PC-9 (cell line): ENCODE measurements at regions not wholly inside any gene's neighbourhood (a gene's known extent, or its start where the extent isn't known, plus 50 kb on each side); places are given as distances from the start of the nearest gene placed in this dataset.

ENCODE experiments used
- BruUV-seq: library from RNA; stranded (reverse); fragments of 400-500 nt; replicated peaks from 2 replicates; lab custom pipeline; 2021; lab: Mats Ljungman, UMichigan
- CTCF ChIA-PET: fragments of 300-600 bp; sonication (Branson Sonifier 250); formaldehyde crosslinking; loops from one replicate; lab custom pipeline; 2022; ENCODE audit warnings: antibody characterized with exemption; lab: Charles Lee
- POLR2A ChIA-PET: fragments of 300-600 bp; sonication (Branson Sonifier 250); formaldehyde crosslinking; loops from one replicate; lab custom pipeline; 2022; ENCODE audit warnings: antibody characterized with exemption; ENCODE audit not compliant: unreplicated experiment; lab: Charles Lee
- DNase-seq, 2 experiments: peaks; one replicate each; pipeline versions ENCODE4 v3.0.0 to v3.0.0-alpha.2; 2015 to 2022; ENCODE audit warnings: mixed read lengths in 1 of 2
- H2AFZ ChIP-seq: fragments of 200-600 bp; sonication (generic); 2 replicates; pipeline ENCODE4 v1.8.1; 2017; ENCODE audit warnings: antibody characterized with exemption
- H3F3A ChIP-seq: fragments of 200-600 bp; sonication (generic); 2 replicates; pipeline ENCODE4 v1.8.1; 2017; ENCODE audit warnings: antibody characterized with exemption, mild to moderate bottlenecking, low read depth; ENCODE audit not compliant: insufficient read depth
- H3K27ac ChIP-seq: fragments of 200-600 bp; sonication (generic); 2 replicates; pipeline ENCODE4 v1.6.1; 2016; ENCODE audit warnings: mixed run types
- H3K27me3 ChIP-seq: fragments of 200-600 bp; sonication (generic); 2 replicates; pipeline ENCODE4 v1.6.1; 2016; ENCODE audit warnings: low read depth, mixed run types; ENCODE audit not compliant: insufficient read depth
- H3K36me3 ChIP-seq: fragments of 200-600 bp; sonication (generic); 2 replicates; pipeline ENCODE4 v1.6.1; 2016; ENCODE audit warnings: low read depth, mixed run types
- H3K4me1 ChIP-seq: fragments of 200-600 bp; sonication (generic); replicated peaks from 2 replicates; pipeline ENCODE4 v1.6.1; 2016; ENCODE audit warnings: mixed run types; ENCODE audit not compliant: insufficient read depth
- H3K4me2 ChIP-seq: fragments of 200-600 bp; sonication (generic); 2 replicates; pipeline ENCODE4 v1.6.1; 2017; ENCODE audit warnings: mixed run types
- H3K4me3 ChIP-seq: fragments of 200-600 bp; sonication (generic); 2 replicates; pipeline ENCODE4 v1.6.1; 2016; ENCODE audit warnings: mixed run types
- H3K79me2 ChIP-seq: fragments of 200-600 bp; sonication (generic); 2 replicates; pipeline ENCODE4 v1.6.1; 2017; ENCODE audit warnings: low read depth, mixed run types
- H3K9me2 ChIP-seq: fragments of 200-600 bp; sonication (generic); 2 replicates; pipeline ENCODE4 v1.8.1; 2017; ENCODE audit warnings: mild to moderate bottlenecking; ENCODE audit not compliant: insufficient read depth
- H3K9me3 ChIP-seq: fragments of 200-600 bp; sonication (generic); 2 replicates; pipeline ENCODE4 v1.8.1; 2016; ENCODE audit warnings: low read depth; ENCODE audit not compliant: insufficient read depth
- H4K20me1 ChIP-seq: fragments of 200-600 bp; sonication (generic); 2 replicates; pipeline ENCODE4 v1.8.1; 2017; ENCODE audit not compliant: insufficient read depth
- CTCF ChIP-seq: fragments of 200-600 bp; sonication (generic); conservative IDR thresholded peaks from 2 replicates; pipeline ENCODE4 v1.6.1; 2017; ENCODE audit warnings: mixed run types, antibody characterized with exemption, mild to moderate bottlenecking, moderate library complexity
- EZH2 ChIP-seq: fragments of 200-600 bp; sonication (generic); IDR thresholded peaks from 2 replicates; pipeline ENCODE4 v1.8.0; 2017; ENCODE audit warnings: antibody characterized with exemption, low read depth
- intact Hi-C: fragments of 100-400 bp; cut with micrococcal nuclease; formaldehyde crosslinking; loops from one replicate; pipeline ENCODE4 v1.10.0; 2022; ENCODE audit not compliant: unreplicated experiment

- Histone ChIP-seq H3K79me2 (no peaks in the 10 kb centered on the region), H2AFZ (no peak overlapping the region), H3K27ac (no peak overlapping the region), H3K4me3 (no peak overlapping the region), H3K9me3 (no peaks in the 10 kb centered on the region), H3K4me2 (no peak overlapping the region), H3K9me2 (no peaks in the 10 kb centered on the region), H4K20me1 (no peaks in the 10 kb centered on the region), H3K36me3 (no peaks in the 10 kb centered on the region), H3K27me3 (no peaks in the 10 kb centered on the region), H3K4me1 (no peaks in the 10 kb centered on the region), H3F3A (no peaks in the 10 kb centered on the region)
- ChIA-PET CTCF (no interaction called here), POLR2A (no interaction called here)
- DNase-seq: no peak
- no TSS peak for BruUV-seq
- intact Hi-C loops: no loop called here
- TF ChIP-seq EZH2: no peak
- TF ChIP-seq CTCF: no peak
These were observed 225.5 kb upstream of the ADAMTS5 start for GRCh38 chr21:27192281-27192949.

GRCh38 chr21:27190601-27191000, 223.7 kb upstream of the ADAMTS5 start:
- POLR2A ChIA-PET: no interaction called here
- no peak overlapping the region for H3K4me3 ChIP-seq
- no peaks in the 10 kb centered on the region for H3K27me3 ChIP-seq
- no peaks in the 10 kb centered on the region for H4K20me1 ChIP-seq
- TF ChIP-seq CTCF (no peak), EZH2 (no peak)
- CTCF ChIA-PET: no interaction called here
- no peaks in the 10 kb centered on the region for H3K79me2 ChIP-seq
- no peaks in the 10 kb centered on the region for H3K9me3 ChIP-seq
- no peaks in the 10 kb centered on the region for H3K4me1 ChIP-seq
- no TSS peak for BruUV-seq
- no peak for DNase-seq
- no peaks in the 10 kb centered on the region for H3F3A ChIP-seq
- no peaks in the 10 kb centered on the region for H3K36me3 ChIP-seq
- no peaks in the 10 kb centered on the region for H3K9me2 ChIP-seq
- H3K27ac ChIP-seq: no peak overlapping the region
- no peak overlapping the region for H2AFZ ChIP-seq
- no peak overlapping the region for H3K4me2 ChIP-seq
- intact Hi-C loops: no loop called here

GRCh38 chr21:27189870-27190269, 223.0 kb upstream of the ADAMTS5 start:
- Histone ChIP-seq H3K79me2 (no peaks in the 10 kb centered on the region), H4K20me1 (no peaks in the 10 kb centered on the region), H3K36me3 (no peaks in the 10 kb centered on the region), H3F3A (no peaks in the 10 kb centered on the region), H3K9me2 (no peaks in the 10 kb centered on the region), H3K9me3 (no peaks in the 10 kb centered on the region), H2AFZ (no peak overlapping the region), H3K4me3 (no peak overlapping the region), H3K4me1 (no peaks in the 10 kb centered on the region), H3K27ac (no peak overlapping the region), H3K4me2 (no peak overlapping the region), H3K27me3 (no peaks in the 10 kb centered on the region)
- ChIA-PET POLR2A (no interaction called here), CTCF (no interaction called here)
- TF ChIP-seq CTCF: no peak
- TF ChIP-seq EZH2: no peak
- no peak for DNase-seq
- intact Hi-C loops: no loop called here
- BruUV-seq: no TSS peak
